ENCODE measurements at regions not wholly inside any gene's neighbourhood (a gene's known extent, or its start where the extent isn't known, plus 50 kb on each side); places are given as distances from the start of the nearest gene placed in this dataset.

- Histone ChIP-seq H3K27me3 (ENCODE audit: control insufficient read depth, insufficient read depth, low read length) (no peaks in the 10 kb centered on the region), H3K4me3 (ENCODE audit: low read length) (no peak overlapping the region), H3K36me3 (ENCODE audit: control insufficient read depth, insufficient read depth, low read length) (no peaks in the 10 kb centered on the region), H3K4me1 (ENCODE audit: control insufficient read depth, insufficient read depth, low read length) (no peaks in the 10 kb centered on the region), H3K27ac (ENCODE audit: low read length) (no peak overlapping the region), H3K9me3 (ENCODE audit: control insufficient read depth, insufficient read depth, low read length) (no peaks in the 10 kb centered on the region)
- no peak overlapping the region for H3K4me3 Mint-ChIP-seq
- H3K9me3 Mint-ChIP-seq, result no peaks in the 10 kb centered on the region
- no peaks in the 10 kb centered on the region for H3K36me3 Mint-ChIP-seq
- WGBS (ENCODE audit: insufficient coverage), result 80% methylated on average over 1 of the region's 1 CpG
- peaks cover 5 to 8% of the 10 kb centered on the region in 2 donors for H3K4me1 Mint-ChIP-seq
- TF ChIP-seq, protein P1, sequence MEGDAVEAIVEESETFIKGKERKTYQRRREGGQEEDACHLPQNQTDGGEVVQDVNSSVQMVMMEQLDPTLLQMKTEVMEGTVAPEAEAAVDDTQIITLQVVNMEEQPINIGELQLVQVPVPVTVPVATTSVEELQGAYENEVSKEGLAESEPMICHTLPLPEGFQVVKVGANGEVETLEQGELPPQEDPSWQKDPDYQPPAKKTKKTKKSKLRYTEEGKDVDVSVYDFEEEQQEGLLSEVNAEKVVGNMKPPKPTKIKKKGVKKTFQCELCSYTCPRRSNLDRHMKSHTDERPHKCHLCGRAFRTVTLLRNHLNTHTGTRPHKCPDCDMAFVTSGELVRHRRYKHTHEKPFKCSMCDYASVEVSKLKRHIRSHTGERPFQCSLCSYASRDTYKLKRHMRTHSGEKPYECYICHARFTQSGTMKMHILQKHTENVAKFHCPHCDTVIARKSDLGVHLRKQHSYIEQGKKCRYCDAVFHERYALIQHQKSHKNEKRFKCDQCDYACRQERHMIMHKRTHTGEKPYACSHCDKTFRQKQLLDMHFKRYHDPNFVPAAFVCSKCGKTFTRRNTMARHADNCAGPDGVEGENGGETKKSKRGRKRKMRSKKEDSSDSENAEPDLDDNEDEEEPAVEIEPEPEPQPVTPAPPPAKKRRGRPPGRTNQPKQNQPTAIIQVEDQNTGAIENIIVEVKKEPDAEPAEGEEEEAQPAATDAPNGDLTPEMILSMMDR (IDR thresholded peaks at IDR 0.05), result no peak
- ATAC-seq (no peak), DNase-seq (no peak)
- H3K27me3 Mint-ChIP-seq (ENCODE audit: low read depth in 2 of 2), result no peaks in the 10 kb centered on the region
- H3K27ac Mint-ChIP-seq, result no peak overlapping the region
- intact Hi-C loops (cut with micrococcal nuclease), result no loop called here
Observed at GRCh38 chr4:95643627-95644026, 94.9 kb upstream of the UNC5C start.

- no peaks in the 10 kb centered on the region for H3K9me3 Mint-ChIP-seq
- no peaks in the 10 kb centered on the region for H3K27me3 Mint-ChIP-seq (ENCODE audit: low read depth in 2 of 2)
- Histone ChIP-seq H3K4me1 (ENCODE audit: control insufficient read depth, insufficient read depth, low read length) (no peaks in the 10 kb centered on the region), H3K27me3 (ENCODE audit: control insufficient read depth, insufficient read depth, low read length) (no peaks in the 10 kb centered on the region), H3K27ac (ENCODE audit: low read length) (no peak overlapping the region), H3K36me3 (ENCODE audit: control insufficient read depth, insufficient read depth, low read length) (no peaks in the 10 kb centered on the region), H3K9me3 (ENCODE audit: control insufficient read depth, insufficient read depth, low read length) (no peaks in the 10 kb centered on the region), H3K4me3 (ENCODE audit: low read length) (no peak overlapping the region)
- TF ChIP-seq, protein P1 (IDR thresholded peaks at IDR 0.05), result no peak
- no peak overlapping the region for H3K27ac Mint-ChIP-seq
- peaks cover 5 to 10% of the 10 kb centered on the region in 2 donors for H3K4me1 Mint-ChIP-seq
- H3K36me3 Mint-ChIP-seq, result no peaks in the 10 kb centered on the region
- no peak for DNase-seq
- intact Hi-C loops (cut with micrococcal nuclease), result no loop called here
- no peak for ATAC-seq
- 93% methylated on average over 7 of the region's 7 CpGs for WGBS (ENCODE audit: insufficient coverage)
- no peak overlapping the region for H3K4me3 Mint-ChIP-seq
Observed at GRCh38 chr4:95641571-95641970, 92.8 kb upstream of the UNC5C start.

- no peak overlapping the region for H3K27ac Mint-ChIP-seq
- Histone ChIP-seq H3K27me3 (ENCODE audit: control insufficient read depth, insufficient read depth, low read length) (no peaks in the 10 kb centered on the region), H3K4me3 (ENCODE audit: low read length) (no peak overlapping the region), H3K4me1 (ENCODE audit: control insufficient read depth, insufficient read depth, low read length) (no peaks in the 10 kb centered on the region), H3K27ac (ENCODE audit: low read length) (no peak overlapping the region), H3K36me3 (ENCODE audit: control insufficient read depth, insufficient read depth, low read length) (no peaks in the 10 kb centered on the region), H3K9me3 (ENCODE audit: control insufficient read depth, insufficient read depth, low read length) (no peaks in the 10 kb centered on the region)
- H3K36me3 Mint-ChIP-seq, result no peaks in the 10 kb centered on the region
- DNase-seq, result no peak
- TF ChIP-seq, protein P1 (IDR thresholded peaks at IDR 0.05), result no peak
- H3K4me3 Mint-ChIP-seq, result no peak overlapping the region
- H3K9me3 Mint-ChIP-seq, result no peaks in the 10 kb centered on the region
- intact Hi-C loops (cut with micrococcal nuclease), result no loop called here
- H3K27me3 Mint-ChIP-seq (ENCODE audit: low read depth in 2 of 2), result no peaks in the 10 kb centered on the region
- WGBS (ENCODE audit: insufficient coverage), result 100% methylated on average over 3 of the region's 3 CpGs
- H3K4me1 Mint-ChIP-seq, result peaks cover 5 to 10% of the 10 kb centered on the region in 2 donors
- no peak for ATAC-seq
Observed at GRCh38 chr4:95640311-95640710, 91.5 kb upstream of the UNC5C start.

- Histone ChIP-seq H3K36me3 (ENCODE audit: control insufficient read depth, insufficient read depth, low read length) (no peaks in the 10 kb centered on the region), H3K9me3 (ENCODE audit: control insufficient read depth, insufficient read depth, low read length) (no peaks in the 10 kb centered on the region), H3K4me3 (ENCODE audit: low read length) (no peak overlapping the region), H3K27me3 (ENCODE audit: control insufficient read depth, insufficient read depth, low read length) (no peaks in the 10 kb centered on the region), H3K27ac (ENCODE audit: low read length) (no peak overlapping the region), H3K4me1 (ENCODE audit: control insufficient read depth, insufficient read depth, low read length) (no peaks in the 10 kb centered on the region)
- TF ChIP-seq, protein P1 (IDR thresholded peaks at IDR 0.05), result no peak
- Mint-ChIP-seq H3K27me3 (ENCODE audit: low read depth in 2 of 2) (no peaks in the 10 kb centered on the region), H3K4me1 (peaks cover 5 to 10% of the 10 kb centered on the region in 2 donors), H3K27ac (no peak overlapping the region), H3K4me3 (no peak overlapping the region), H3K36me3 (no peaks in the 10 kb centered on the region), H3K9me3 (no peaks in the 10 kb centered on the region)
- WGBS (ENCODE audit: insufficient coverage), result 73% methylated on average over 5 of the region's 5 CpGs
- intact Hi-C loops (cut with micrococcal nuclease), result no loop called here
- ATAC-seq (no peak), DNase-seq (no peak)
Observed at GRCh38 chr4:95638920-95639501, 90.2 kb upstream of the UNC5C start.

Measured in natural killer cell (primary cell).